ENCODE measurements at regions not wholly inside any gene's neighbourhood (a gene's known extent, or its start where the extent isn't known, plus 50 kb on each side); places are given as distances from the start of the nearest gene placed in this dataset.

GRCh38 chr1:201772178-201772577 lies 56.8 kb upstream of the IPO9 start:
- Histone ChIP-seq H2BK20ac (ENCODE audit: low read length) (no peak overlapping the region), H3K27me3 (replicated peaks in 1 of 4; ENCODE audit: control insufficient read depth in 3 of 4, extremely low read depth in 1 of 4, insufficient read depth in 3 of 4, low read length in 3 of 4) (no peaks in the 10 kb centered on the region), H2BK15ac (ENCODE audit: low read length) (no peak overlapping the region), H2BK5ac (ENCODE audit: low read depth, low read length) (no peak overlapping the region), H3K4me3 (ENCODE audit: extremely low read depth in 1 of 4, insufficient read depth in 2 of 4, low read depth in 3 of 4, low read length in 4 of 4) (no peak overlapping the region), H3K23me2 (ENCODE audit: low read depth, low read length) (no peaks in the 10 kb centered on the region; the same call in 1 of the 2 replicates), H4K5ac (ENCODE audit: insufficient read length, low read depth, low read length) (no peak overlapping the region), H3K18ac (ENCODE audit: extremely low read depth, low read length) (no peak overlapping the region), H2AFZ (ENCODE audit: low read length) (no peak overlapping the region), H3K4ac (replicated peaks; ENCODE audit: insufficient read length, low read depth, low read length) (no peak overlapping the region), H3K23ac (ENCODE audit: insufficient read length) (no peak overlapping the region), H4K91ac (replicated peaks; ENCODE audit: insufficient read length, low read length) (no peak overlapping the region), H3K4me2 (ENCODE audit: insufficient read depth in 1 of 2, low read depth in 2 of 2, low read length in 2 of 2) (no peak overlapping the region), H3K27ac (ENCODE audit: low read depth, low read length) (no peak overlapping the region), H3K36me3 (ENCODE audit: control insufficient read depth in 2 of 4, insufficient read depth in 4 of 4, low read length in 3 of 4) (no peaks in the 10 kb centered on the region), H2AK5ac (ENCODE audit: low read depth, low read length) (no peak overlapping the region), H2BK120ac (replicated peaks; ENCODE audit: low read depth, low read length) (no peak overlapping the region), H2BK12ac (ENCODE audit: low read depth, low read length) (no peak overlapping the region), H3K79me2 (ENCODE audit: control insufficient read depth in 1 of 2, insufficient read depth in 2 of 2, low read length in 2 of 2) (no peaks in the 10 kb centered on the region), H3K79me1 (ENCODE audit: low read depth, low read length) (no peaks in the 10 kb centered on the region), H4K20me1 (replicated peaks in 1 of 2; ENCODE audit: control insufficient read depth in 1 of 2, insufficient read depth in 2 of 2, low read length in 2 of 2) (no peaks in the 10 kb centered on the region), H3K9ac (replicated peaks in 1 of 4; ENCODE audit: extremely low read depth in 1 of 4, low read depth in 3 of 4, low read length in 3 of 4) (no peak overlapping the region), H3K9me3 (ENCODE audit: insufficient read depth in 2 of 2, low read depth in 1 of 2, low read length in 1 of 2) (peaks cover 8 to 10% of the 10 kb centered on the region in 2 experiments), H4K8ac (ENCODE audit: extremely low read depth, insufficient read depth, low read length) (no peak overlapping the region), H3K56ac (replicated peaks; ENCODE audit: insufficient read length, low read depth, low read length) (no peak overlapping the region), H3K4me1 (replicated peaks in 1 of 4; ENCODE audit: control insufficient read depth in 3 of 4, insufficient read depth in 4 of 4, low read length in 3 of 4) (no peaks in the 10 kb centered on the region), H3K14ac (ENCODE audit: insufficient read length) (no peak overlapping the region)
- ChIA-PET CTCF (ENCODE audit: partially characterized antibody) (interaction anchor here (1.3 to 3.9 kb wide), 3 partner anchors 8 to 18 kb away, joined by 3 to 13 read pairs (median 9); no protein-coding TSS in a partner anchor), POLR2A (ENCODE audit: partially characterized antibody) (no interaction called here)
- DNase-seq (ENCODE audit: low read depth in 1 of 2, low spot score in 2 of 2) (no peak), FAIRE-seq (no peak)
- 100% methylated on average over 1 of the region's 1 CpG; no CpG with 5 or more reads in 1 of the 2 experiments for WGBS, 2 experiments (ENCODE audit: extremely low coverage in 1 of 2, insufficient coverage in 1 of 2, insufficient read length in 1 of 2, insufficient replicate concordance in 2 of 2, low coverage in 1 of 2, low lambda C conversion rate in 2 of 2, missing lambda C conversion rate in 1 of 2)
- TF ChIP-seq RXRA (IDR thresholded peaks at IDR 0.05; ENCODE audit: insufficient read depth, low read depth, low read length) (no peak), ASH2L (IDR thresholded peaks at IDR 0.05; ENCODE audit: low read length) (no peak), EP300 (IDR thresholded peaks at IDR 0.05; ENCODE audit: borderline replicate concordance in 1 of 2, low read depth in 2 of 2, low read length in 2 of 2) (no peak), TAF1 (IDR thresholded peaks at IDR 0.05; ENCODE audit: low read depth, low read length) (no peak), BRCA1 (IDR thresholded peaks at IDR 0.05; ENCODE audit: low read depth, low read length) (no peak), BCL11A (IDR thresholded peaks at IDR 0.05; ENCODE audit: low read depth in 2 of 2, low read length in 2 of 2) (no peak), EZH2 (IDR thresholded peaks at IDR 0.05; ENCODE audit: low read depth, low read length, severe bottlenecking) (no peak), CTBP2 (IDR thresholded peaks at IDR 0.05; ENCODE audit: borderline replicate concordance, insufficient read depth, insufficient read length, low read length) (no peak), NRF1 (IDR thresholded peaks at IDR 0.05; ENCODE audit: low read depth, low read length) (no peak), KDM5A (IDR thresholded peaks at IDR 0.05; ENCODE audit: low read length) (no peak), TCF12 (IDR thresholded peaks at IDR 0.05; ENCODE audit: low read depth, low read length) (no peak), CHD2 (IDR thresholded peaks at IDR 0.05; ENCODE audit: low read length) (no peak), POLR2AphosphoS5 (IDR thresholded peaks at IDR 0.05; ENCODE audit: low read depth, low read length) (no peak), CEBPB (IDR thresholded peaks at IDR 0.05; ENCODE audit: low read depth, low read length) (no peak), RAD21 (IDR thresholded peaks at IDR 0.05 in 1 of 2, conservative IDR thresholded peaks at IDR 0.05 in 1 of 2; ENCODE audit: low read depth in 2 of 2, low read length in 2 of 2) (no peak)

Measured in H1 (cell line).